ENCODE measurements at regions not wholly inside any gene's neighbourhood (a gene's known extent, or its start where the extent isn't known, plus 50 kb on each side); places are given as distances from the start of the nearest gene placed in this dataset.

DNA sequence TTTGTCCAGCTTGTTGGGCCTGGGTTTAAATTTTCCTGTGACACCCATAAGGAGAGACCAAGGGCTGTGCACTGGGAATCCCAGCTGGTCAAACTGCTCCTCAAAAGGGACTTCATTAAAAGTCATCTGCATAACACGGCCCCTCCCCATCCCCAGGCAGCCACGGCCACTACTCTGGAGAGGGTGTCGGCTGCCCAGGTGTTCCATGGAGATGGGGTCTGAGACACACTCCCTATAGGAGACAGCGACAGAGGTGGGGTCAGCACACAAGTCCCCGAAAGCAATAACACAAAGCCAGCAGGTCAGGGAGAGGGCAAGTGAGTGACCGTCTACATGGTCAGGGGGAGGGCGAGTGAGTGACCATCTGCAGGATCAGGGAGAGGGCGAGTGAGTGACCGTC is 75.6 kb upstream of the BCL11B start:
- TF ChIP-seq, protein P1, sequence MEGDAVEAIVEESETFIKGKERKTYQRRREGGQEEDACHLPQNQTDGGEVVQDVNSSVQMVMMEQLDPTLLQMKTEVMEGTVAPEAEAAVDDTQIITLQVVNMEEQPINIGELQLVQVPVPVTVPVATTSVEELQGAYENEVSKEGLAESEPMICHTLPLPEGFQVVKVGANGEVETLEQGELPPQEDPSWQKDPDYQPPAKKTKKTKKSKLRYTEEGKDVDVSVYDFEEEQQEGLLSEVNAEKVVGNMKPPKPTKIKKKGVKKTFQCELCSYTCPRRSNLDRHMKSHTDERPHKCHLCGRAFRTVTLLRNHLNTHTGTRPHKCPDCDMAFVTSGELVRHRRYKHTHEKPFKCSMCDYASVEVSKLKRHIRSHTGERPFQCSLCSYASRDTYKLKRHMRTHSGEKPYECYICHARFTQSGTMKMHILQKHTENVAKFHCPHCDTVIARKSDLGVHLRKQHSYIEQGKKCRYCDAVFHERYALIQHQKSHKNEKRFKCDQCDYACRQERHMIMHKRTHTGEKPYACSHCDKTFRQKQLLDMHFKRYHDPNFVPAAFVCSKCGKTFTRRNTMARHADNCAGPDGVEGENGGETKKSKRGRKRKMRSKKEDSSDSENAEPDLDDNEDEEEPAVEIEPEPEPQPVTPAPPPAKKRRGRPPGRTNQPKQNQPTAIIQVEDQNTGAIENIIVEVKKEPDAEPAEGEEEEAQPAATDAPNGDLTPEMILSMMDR (IDR thresholded peaks at IDR 0.05), result no peak
- TF ChIP-seq EP300 (IDR thresholded peaks at IDR 0.05), result no peak

All from tibial nerve (tissue), 4 donors.